Thyroid gland (tissue), 4 donors: ENCODE measurements at regions not wholly inside any gene's neighbourhood (a gene's known extent, or its start where the extent isn't known, plus 50 kb on each side); places are given as distances from the start of the nearest gene placed in this dataset.

Experiments used
- CTCF ChIP-seq, 6 experiments: fragments of 200-600 bp in 3 of 6; fragments of 450-650 bp in 3 of 6; sonication (generic) in 3 of 6; IDR thresholded peaks; one replicate each; pipeline ENCODE4 v1.5.1; 2016 to 2019; ENCODE audit warnings: antibody characterized with exemption in 6 of 6, mild to moderate bottlenecking in 2 of 6, inconsistent platforms in 1 of 6, moderate library complexity in 1 of 6
- POLR2A ChIP-seq, 2 donors: fragments of 450-650 bp; IDR thresholded peaks; one replicate each; pipeline ENCODE4 v1.6.1; 2017; ENCODE audit warnings: antibody characterized with exemption in 2 of 2, mild to moderate bottlenecking in 2 of 2, moderate library complexity in 1 of 2

GRCh38 chr2:89821455-89821945, 1130.0 kb downstream of the RPIA start:
- TF ChIP-seq CTCF (IDR thresholded peaks at IDR 0.05) (no peak), POLR2A (IDR thresholded peaks at IDR 0.05) (no peak)
